SJCRH30 (cell line): ENCODE measurements at regions not wholly inside any gene's neighbourhood (a gene's known extent, or its start where the extent isn't known, plus 50 kb on each side); places are given as distances from the start of the nearest gene placed in this dataset.

ENCODE experiments used
- DNase-seq, 2 experiments: peaks; one replicate each; pipeline ENCODE4 v3.0.0-alpha.2; 2015 to 2020
- H3K27ac ChIP-seq: fragments of 250-450 bp; sonication (Bioruptor Pico); 2 replicates; pipeline ENCODE4 v1.5.1; 2020; ENCODE audit warnings: mild to moderate bottlenecking, moderate library complexity
- H3K27me3 ChIP-seq: fragments of 250-450 bp; sonication (Bioruptor Pico); 2 replicates; pipeline ENCODE4 v1.5.1; 2020; ENCODE audit warnings: mild to moderate bottlenecking, moderate library complexity
- H3K36me3 ChIP-seq: fragments of 250-450 bp; sonication (Bioruptor Pico); 2 replicates; pipeline ENCODE4 v1.5.1; 2020; ENCODE audit warnings: mild to moderate bottlenecking, moderate library complexity
- H3K4me1 ChIP-seq: fragments of 250-450 bp; sonication (Bioruptor Pico); 2 replicates; pipeline ENCODE4 v1.5.1; 2020; ENCODE audit warnings: mild to moderate bottlenecking, moderate library complexity
- H3K4me3 ChIP-seq: fragments of 250-450 bp; sonication (Bioruptor Pico); 2 replicates; pipeline ENCODE4 v1.5.1; 2020; ENCODE audit warnings: mild to moderate bottlenecking, moderate library complexity
- H3K9me3 ChIP-seq: fragments of 250-450 bp; sonication (Bioruptor Pico); replicated peaks from 2 replicates; pipeline ENCODE4 v1.5.1; 2020; ENCODE audit warnings: mild to moderate bottlenecking, moderate library complexity

DNA sequence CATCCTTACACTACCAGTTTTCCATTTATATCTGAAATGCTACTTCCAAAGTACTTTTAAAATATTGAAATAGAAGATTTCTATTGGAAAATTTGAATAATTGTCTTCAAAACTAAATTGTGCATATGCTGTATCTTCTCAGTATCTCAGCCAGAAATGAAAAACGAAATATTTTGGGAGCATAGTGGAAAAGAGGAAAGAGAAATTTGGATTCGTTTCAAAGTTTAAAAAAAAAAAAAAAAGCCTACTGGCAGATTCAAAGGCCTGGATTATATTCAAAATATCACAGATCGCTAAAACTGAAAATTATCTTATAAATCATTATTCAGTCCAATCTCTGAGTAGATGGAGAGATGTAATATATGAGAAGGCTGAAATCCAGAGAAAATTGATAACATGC lies 440.7 kb downstream of the TAF11L14 start:
- Histone ChIP-seq H3K9me3 (no peaks in the 10 kb centered on the region), H3K4me1 (peaks cover 12% of the 10 kb centered on the region), H3K4me3 (no peak overlapping the region), H3K36me3 (no peaks in the 10 kb centered on the region), H3K27me3 (no peaks in the 10 kb centered on the region), H3K27ac (no peak overlapping the region)
- no peak for DNase-seq

DNA sequence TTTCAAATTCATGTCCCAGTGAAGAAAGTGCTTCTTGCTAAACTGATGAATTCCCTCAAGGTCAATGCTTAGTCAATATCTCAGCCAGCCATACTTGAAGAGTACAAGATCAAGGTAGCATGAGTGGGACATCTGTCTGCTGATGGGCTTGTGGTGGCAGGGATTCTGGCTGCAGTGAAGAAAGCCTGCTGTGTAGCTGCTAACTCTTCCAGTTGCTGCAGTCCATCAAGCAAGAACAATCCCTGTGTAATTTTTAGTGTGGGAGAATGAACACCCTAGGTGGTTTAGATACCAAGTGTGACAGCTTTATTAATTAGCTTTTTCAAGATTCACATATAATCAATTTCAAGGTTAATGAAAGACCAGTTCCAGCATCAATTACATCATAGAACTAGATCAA lies 443.9 kb downstream of the TAF11L14 start:
- no peak overlapping the region for H3K4me3 ChIP-seq
- peak; percentile 79 to 90 for DNase-seq
- no peaks in the 10 kb centered on the region for H3K27me3 ChIP-seq
- H3K27ac ChIP-seq: peak overlapping the region; percentile 85
- no peaks in the 10 kb centered on the region for H3K36me3 ChIP-seq
- no peaks in the 10 kb centered on the region for H3K9me3 ChIP-seq
- H3K4me1 ChIP-seq: peaks cover 12% of the 10 kb centered on the region

DNA sequence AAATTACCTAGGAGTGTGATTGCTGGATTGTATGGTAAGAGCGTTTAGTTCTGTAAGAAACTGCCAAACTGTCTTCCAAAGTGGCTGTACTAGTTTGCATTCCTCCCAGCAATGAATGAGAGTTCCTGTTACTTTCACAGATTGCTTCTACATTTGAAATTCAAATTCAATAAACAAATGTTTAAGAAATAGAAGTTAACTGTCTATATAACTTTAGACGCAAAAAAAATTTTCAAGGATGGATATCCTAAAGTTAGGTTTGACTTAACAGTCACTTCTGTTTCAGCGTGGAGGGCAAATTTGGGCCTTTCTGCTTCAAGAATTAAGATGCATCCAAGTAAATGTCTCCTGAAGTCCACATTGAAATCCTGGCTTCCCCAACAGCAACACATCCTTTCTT lies 445.6 kb downstream of the TAF11L14 start:
- DNase-seq: no peak
- H3K4me1 ChIP-seq: peaks cover 12% of the 10 kb centered on the region
- no peaks in the 10 kb centered on the region for H3K9me3 ChIP-seq
- no peaks in the 10 kb centered on the region for H3K27me3 ChIP-seq
- no peaks in the 10 kb centered on the region for H3K36me3 ChIP-seq
- no peak overlapping the region for H3K4me3 ChIP-seq
- no peak overlapping the region for H3K27ac ChIP-seq

DNA sequence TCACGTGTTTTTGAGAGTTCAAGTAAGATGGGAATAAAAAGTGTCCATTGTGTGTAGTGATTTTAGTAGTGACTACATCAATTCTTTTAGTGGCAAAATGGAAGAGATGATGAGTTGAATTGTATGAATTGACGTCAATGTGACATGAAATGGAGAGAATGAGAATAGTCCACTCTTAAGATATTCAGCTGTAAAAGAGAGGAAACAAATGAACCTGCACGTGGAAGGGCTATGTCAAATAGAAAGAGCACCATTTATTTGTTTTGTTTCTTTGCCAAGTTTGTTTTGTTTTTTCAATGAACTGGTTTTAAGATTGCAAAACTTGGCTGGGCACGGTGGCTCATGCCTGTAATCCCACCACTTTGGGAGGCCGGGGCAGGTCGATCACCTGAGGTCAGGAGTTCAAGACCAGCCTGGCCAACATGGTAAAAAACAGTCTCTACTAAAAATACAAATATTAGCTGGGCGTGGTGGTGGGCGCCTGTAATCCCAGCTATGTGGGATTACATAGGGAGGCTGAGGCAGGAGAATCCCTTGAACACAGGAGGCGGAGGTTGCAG lies 453.8 kb downstream of the TAF11L14 start:
- H3K27ac ChIP-seq: no peak overlapping the region
- H3K36me3 ChIP-seq: no peaks in the 10 kb centered on the region
- H3K27me3 ChIP-seq: no peaks in the 10 kb centered on the region
- no peaks in the 10 kb centered on the region for H3K9me3 ChIP-seq
- no peaks in the 10 kb centered on the region for H3K4me1 ChIP-seq
- no peak overlapping the region for H3K4me3 ChIP-seq
- no peak for DNase-seq

DNA sequence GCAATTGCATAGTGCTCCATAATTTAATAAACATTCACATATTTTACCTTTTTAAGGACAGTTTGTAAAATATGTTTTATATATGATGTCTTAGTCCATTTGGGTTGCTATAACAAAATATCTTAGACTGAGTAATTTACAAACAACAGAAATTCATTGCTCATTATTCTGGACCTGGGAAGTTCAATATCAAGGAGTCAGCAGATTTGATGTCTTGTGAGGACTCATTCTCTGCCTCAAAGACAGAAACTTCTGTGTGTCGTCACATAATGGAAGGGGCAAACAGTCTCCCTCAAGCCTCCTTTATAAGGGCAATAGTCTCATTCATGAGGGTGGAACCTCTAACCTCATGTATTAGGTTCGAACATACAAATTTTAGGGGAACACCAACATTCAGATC lies 455.9 kb downstream of the TAF11L14 start:
- H3K27ac ChIP-seq: no peak overlapping the region
- no peaks in the 10 kb centered on the region for H3K36me3 ChIP-seq
- no peaks in the 10 kb centered on the region for H3K9me3 ChIP-seq
- H3K4me3 ChIP-seq: no peak overlapping the region
- DNase-seq: no peak
- no peaks in the 10 kb centered on the region for H3K4me1 ChIP-seq
- H3K27me3 ChIP-seq: no peaks in the 10 kb centered on the region

DNA sequence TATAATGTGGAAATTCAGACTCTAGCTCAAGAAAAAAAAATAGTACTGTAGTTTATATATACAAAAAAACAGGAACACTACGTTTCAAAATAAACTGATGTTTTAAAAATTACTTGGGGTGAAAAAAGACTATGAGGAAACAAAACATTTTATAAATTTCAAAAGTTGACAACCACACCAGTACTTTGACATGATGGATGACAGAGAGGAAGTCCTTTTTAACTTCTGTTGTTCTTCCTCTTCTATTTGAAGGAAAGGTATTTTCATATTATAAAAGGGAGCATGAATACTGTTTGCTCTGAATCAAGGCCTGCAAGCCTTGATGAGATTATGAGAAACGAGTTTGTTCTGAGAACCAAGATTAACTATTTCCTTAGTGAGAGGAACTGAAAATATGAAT lies 456.9 kb downstream of the TAF11L14 start:
- Histone ChIP-seq H3K4me3 (no peak overlapping the region), H3K9me3 (no peaks in the 10 kb centered on the region), H3K27me3 (no peaks in the 10 kb centered on the region), H3K4me1 (no peaks in the 10 kb centered on the region), H3K36me3 (no peaks in the 10 kb centered on the region), H3K27ac (no peak overlapping the region)
- DNase-seq: no peak

DNA sequence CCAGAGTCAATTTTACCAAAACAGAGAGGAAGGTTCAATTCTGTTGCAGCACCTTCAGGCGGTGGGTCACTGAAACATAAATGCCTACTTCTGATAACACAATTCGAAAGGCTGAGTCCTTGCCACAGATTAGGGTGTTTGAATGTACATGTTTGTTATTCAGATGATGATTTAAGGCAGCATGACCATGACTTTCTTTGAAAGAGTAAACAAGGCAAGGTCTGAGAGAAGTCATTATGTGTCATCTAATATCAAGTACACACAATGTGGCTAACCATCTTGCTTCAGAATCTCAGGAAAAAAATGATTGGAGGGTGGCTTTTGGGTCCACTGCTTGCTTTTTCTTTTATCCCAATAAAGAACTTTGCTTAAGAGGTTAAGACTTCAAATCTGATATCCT lies 457.5 kb downstream of the TAF11L14 start:
- Histone ChIP-seq H3K27ac (no peak overlapping the region), H3K4me1 (no peaks in the 10 kb centered on the region), H3K9me3 (no peaks in the 10 kb centered on the region), H3K27me3 (no peaks in the 10 kb centered on the region), H3K36me3 (no peaks in the 10 kb centered on the region), H3K4me3 (no peak overlapping the region)
- DNase-seq: no peak

DNA sequence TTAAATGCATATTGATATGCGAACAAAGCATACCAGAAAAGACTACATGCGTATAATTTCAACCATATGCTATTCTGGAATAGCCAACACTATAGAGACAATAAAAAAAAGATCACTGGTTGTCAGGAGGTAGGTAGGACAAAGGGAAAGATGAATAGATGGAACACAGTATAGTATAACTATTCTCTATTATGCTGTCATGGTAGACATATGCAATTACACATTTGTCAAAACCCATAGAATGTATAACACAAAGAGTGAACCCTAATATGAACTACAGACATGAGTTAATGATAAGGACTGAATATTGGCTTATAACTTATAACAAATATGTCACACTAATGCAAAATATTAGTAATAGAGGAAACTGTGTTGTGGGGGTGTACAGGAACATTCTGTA lies 460.8 kb downstream of the TAF11L14 start:
- H3K27ac ChIP-seq: no peak overlapping the region
- H3K4me3 ChIP-seq: no peak overlapping the region
- no peaks in the 10 kb centered on the region for H3K9me3 ChIP-seq

DNA sequence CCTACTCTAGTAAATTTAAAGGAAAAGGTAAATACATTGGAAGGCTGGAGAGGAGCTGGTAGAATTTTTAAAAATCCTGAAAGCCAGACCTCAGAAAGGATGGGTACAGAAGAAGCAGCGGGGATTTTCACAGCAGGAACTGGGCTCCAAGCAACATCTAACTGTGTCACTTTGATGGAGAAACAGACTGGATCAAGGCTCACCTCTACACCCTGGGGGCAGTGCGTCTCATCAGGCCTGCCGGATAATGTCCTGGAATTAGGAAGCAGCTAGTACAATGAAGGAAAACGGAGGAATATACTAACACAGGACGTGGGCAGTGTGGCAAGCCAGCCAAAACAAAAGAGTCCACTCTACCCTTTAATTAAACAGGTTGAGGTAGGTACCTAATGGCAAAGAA lies 463.6 kb downstream of the TAF11L14 start:
- no peaks in the 10 kb centered on the region for H3K4me1 ChIP-seq
- H3K27ac ChIP-seq: no peak overlapping the region
- no peaks in the 10 kb centered on the region for H3K9me3 ChIP-seq
- no peaks in the 10 kb centered on the region for H3K36me3 ChIP-seq
- no peak overlapping the region for H3K4me3 ChIP-seq
- DNase-seq: no peak
- H3K27me3 ChIP-seq: no peaks in the 10 kb centered on the region

More for the DNA sequence above, 460.8 kb downstream of the TAF11L14 start:
- Histone ChIP-seq H3K36me3 (no peaks in the 10 kb centered on the region), H3K4me1 (no peaks in the 10 kb centered on the region), H3K27me3 (no peaks in the 10 kb centered on the region)
- no peak for DNase-seq

DNA sequence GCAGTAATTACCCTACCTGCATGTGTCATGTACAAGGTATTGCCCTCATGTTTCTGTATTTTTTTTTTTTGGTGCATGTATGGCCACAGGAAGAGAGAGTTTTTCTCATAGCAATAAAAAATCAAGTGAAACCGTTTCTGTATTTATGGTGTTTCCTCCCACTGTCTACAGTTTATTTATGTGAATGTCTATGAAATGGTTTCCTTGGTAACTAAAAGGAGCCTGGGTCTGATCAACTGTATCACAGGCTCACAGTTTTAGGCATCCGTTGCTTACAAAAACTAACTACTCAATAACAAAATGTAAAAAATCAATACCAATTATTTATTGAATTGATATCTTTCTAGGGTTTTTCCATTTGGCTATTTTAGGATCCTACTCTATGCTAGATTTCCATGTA lies 464.4 kb downstream of the TAF11L14 start:
- H3K4me1 ChIP-seq: no peaks in the 10 kb centered on the region
- no peaks in the 10 kb centered on the region for H3K9me3 ChIP-seq
- H3K36me3 ChIP-seq: no peaks in the 10 kb centered on the region
- no peaks in the 10 kb centered on the region for H3K27me3 ChIP-seq
- no peak for DNase-seq
- no peak overlapping the region for H3K4me3 ChIP-seq
- H3K27ac ChIP-seq: no peak overlapping the region

DNA sequence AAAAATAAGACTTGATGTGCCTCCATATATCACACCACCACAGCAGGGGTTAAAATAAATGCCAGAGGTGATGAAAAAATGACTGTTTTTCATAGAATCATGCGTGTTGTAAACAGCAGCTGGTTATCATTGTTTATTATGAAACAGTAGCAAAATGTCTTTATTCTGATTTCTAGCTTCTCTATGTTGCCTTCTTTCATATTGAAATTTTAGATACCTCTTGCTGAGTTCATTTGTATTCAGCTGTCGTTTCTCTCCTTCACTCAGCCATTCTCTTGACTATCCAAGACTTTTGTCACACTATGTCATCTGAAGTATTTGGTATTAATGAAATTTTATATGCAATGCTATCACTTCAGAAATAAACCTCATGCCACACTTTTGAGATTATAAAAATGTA lies 465.0 kb downstream of the TAF11L14 start:
- Histone ChIP-seq H3K4me3 (no peak overlapping the region), H3K27ac (no peak overlapping the region), H3K36me3 (no peaks in the 10 kb centered on the region), H3K27me3 (no peaks in the 10 kb centered on the region), H3K9me3 (no peaks in the 10 kb centered on the region), H3K4me1 (no peaks in the 10 kb centered on the region)
- no peak for DNase-seq

DNA sequence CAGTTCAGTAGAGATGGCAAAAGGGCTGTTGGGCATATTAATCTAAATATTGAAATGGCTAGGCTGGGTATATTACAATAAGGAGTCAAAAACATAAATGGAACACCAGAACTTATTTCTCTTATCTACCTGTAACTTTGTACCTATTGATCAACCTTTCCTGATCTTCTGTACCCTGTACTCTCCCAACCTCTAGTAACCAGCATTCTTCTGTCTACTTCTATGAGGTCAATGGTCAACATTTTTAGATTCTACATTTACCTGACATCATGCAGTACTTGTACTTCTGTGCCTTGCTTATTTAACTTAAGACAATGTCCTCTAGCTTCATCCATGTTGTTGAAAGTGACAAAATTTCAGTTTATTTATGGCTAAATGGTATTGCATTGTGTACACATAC lies 467.3 kb downstream of the TAF11L14 start:
- DNase-seq: no peak
- no peaks in the 10 kb centered on the region for H3K27me3 ChIP-seq
- no peak overlapping the region for H3K4me3 ChIP-seq
- no peaks in the 10 kb centered on the region for H3K9me3 ChIP-seq
- H3K27ac ChIP-seq: no peak overlapping the region
- H3K36me3 ChIP-seq: no peaks in the 10 kb centered on the region
- no peaks in the 10 kb centered on the region for H3K4me1 ChIP-seq

DNA sequence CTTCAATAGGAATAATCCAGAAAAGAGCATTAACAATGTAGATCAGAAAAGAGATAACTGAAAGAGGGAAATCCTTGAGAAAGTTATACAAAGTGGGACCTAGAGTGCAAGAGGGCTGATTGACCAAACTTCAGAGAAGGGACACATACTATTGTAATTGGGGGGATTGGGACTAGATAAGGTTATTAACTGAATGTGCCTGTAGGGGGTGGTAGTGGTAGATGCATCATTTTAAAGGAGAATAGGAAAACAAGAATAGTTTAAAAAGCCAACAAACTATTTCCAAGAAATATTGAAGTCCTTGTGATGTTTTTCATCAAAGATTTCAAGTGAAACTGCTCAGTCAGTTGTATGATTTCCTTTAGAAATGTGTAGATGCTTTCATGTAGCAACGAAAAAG lies 468.5 kb downstream of the TAF11L14 start:
- no peak overlapping the region for H3K27ac ChIP-seq
- H3K4me1 ChIP-seq: no peaks in the 10 kb centered on the region
- no peaks in the 10 kb centered on the region for H3K36me3 ChIP-seq
- H3K27me3 ChIP-seq: no peaks in the 10 kb centered on the region
- DNase-seq: no peak
- H3K9me3 ChIP-seq: no peaks in the 10 kb centered on the region
- no peak overlapping the region for H3K4me3 ChIP-seq

DNA sequence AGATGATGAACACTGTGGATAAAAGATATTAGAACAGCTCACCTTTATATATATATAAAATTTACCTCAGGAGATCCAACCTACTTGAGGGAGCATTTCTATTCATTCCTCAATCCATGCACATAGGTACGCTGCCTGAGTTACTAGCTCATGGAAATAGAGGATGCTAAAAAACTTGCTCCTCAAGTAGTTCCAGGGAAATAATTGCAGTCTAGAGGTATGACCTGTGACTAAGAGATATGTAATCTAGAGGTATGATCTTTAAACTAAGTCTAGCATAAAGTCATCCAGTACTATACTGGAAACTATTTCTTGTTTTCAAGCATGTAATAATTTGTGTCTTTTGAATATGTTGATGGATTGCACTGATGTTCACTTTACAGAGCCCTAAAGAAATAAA lies 471.2 kb downstream of the TAF11L14 start:
- no peak for DNase-seq
- Histone ChIP-seq H3K36me3 (no peaks in the 10 kb centered on the region), H3K4me3 (no peak overlapping the region), H3K27me3 (no peaks in the 10 kb centered on the region), H3K27ac (no peak overlapping the region), H3K4me1 (no peaks in the 10 kb centered on the region), H3K9me3 (no peaks in the 10 kb centered on the region)

DNA sequence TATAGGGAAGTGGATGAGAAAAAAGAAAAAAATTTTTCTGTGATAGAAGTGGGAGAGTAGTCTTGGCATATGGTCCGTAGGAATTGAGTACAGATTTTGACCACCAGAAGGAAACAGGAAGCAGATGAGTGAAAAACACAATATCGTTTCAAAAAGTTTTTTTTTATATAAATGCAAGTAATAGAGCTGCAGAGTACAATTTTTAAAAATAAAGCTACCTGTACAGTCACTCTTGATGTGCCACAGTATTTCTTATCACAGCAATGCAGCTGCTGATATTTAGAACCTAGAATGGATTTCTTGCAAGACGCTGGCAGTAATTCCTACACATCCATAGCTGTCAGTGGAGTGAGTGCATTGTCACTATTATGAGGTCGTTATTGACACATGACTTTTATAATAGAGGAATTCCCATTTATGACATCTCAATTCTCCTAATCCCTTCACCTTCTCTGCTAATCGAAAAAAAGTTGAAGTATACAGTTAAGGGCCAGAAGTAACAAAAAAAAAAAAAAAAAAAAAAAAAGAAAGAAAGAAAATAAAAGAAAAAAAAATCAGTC lies 477.7 kb downstream of the TAF11L14 start:
- no peaks in the 10 kb centered on the region for H3K4me1 ChIP-seq

DNA sequence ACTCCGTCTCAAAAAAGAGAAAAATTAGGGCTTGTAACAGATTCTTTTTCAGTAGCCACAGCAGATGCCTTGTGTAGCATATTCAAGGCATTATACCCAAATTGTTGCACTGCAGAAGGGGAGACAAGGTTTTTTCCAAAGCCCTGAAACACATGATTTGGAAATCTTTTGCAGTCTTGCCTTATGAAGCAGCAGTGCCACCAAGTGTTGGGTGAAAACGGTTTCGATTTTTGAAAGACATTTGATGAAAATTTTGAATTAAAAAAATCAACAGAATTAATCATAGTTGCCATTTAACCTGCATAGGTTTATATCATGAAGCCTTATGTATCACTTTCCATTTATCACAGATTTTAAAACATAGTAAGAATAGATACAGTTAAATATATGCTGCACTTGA lies 479.5 kb downstream of the TAF11L14 start:
- Histone ChIP-seq H3K27ac (no peak overlapping the region), H3K36me3 (no peaks in the 10 kb centered on the region), H3K4me1 (no peaks in the 10 kb centered on the region), H3K9me3 (no peaks in the 10 kb centered on the region), H3K4me3 (no peak overlapping the region), H3K27me3 (no peaks in the 10 kb centered on the region)
- peak in 1 of 2 experiments; percentile 16 for DNase-seq

More for the DNA sequence above, 477.7 kb downstream of the TAF11L14 start:
- Histone ChIP-seq H3K4me3 (no peak overlapping the region), H3K9me3 (no peaks in the 10 kb centered on the region), H3K27me3 (no peaks in the 10 kb centered on the region), H3K27ac (no peak overlapping the region), H3K36me3 (no peaks in the 10 kb centered on the region)
- no peak for DNase-seq
